Stimulated activated CD4-positive, alpha-beta T cell treated with anti-CD3 and anti-CD28 coated beads, Interleukin-4, amount 100 ng/mL, for 1 hour (primary cell): ENCODE measurements at regions not wholly inside any gene's neighbourhood (a gene's known extent, or its start where the extent isn't known, plus 50 kb on each side); places are given as distances from the start of the nearest gene placed in this dataset.
"Not testable (repeated sequence)": the region's sequence is repeated elsewhere in the genome, so short reads cannot be mapped to it uniquely, and the experiment has no call there.

Experiments
- DNase-seq: peaks from one replicate; pipeline ENCODE4 v3.0.0-alpha.2; 2020

DNA sequence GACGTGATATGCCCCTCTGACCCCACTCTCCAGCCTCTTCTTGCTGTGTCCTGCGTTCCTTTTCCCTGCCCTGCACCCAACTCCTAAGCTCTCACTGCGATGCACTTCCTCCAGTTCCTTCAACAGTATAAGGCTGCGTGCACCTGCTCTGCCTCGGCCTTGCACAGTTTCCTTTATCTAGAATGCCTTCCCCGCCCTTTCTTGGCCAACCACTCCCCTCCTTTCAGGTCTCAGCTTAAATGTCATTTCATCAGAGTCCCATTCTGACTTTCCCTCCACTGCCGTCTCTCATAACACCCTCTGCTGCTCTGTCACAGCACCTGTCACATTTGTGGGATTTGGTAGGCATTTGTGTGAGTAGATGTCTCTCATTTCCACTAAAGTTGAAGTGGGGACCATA lies 58.4 kb upstream of the NEIL3 start:
- no peak for DNase-seq

DNA sequence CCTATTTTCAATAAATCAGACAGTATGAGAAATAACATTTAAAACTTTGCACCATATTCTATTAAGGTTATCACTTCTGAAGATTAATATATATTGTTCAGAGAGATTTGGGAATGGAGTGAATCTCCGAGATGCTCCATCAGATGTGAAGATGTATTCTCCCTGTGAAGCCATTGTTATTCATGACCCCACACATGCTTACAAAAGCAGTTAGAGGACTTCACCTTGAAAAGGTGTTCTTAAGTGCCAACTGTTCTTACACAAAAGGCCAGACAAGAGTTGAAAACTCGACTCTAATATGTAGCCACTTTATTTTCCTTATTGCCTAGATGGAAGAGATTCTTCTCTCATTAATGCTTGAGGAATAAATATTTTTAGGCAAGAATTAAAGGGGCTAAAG lies 54.3 kb upstream of the NEIL3 start:
- DNase-seq: no peak

DNA sequence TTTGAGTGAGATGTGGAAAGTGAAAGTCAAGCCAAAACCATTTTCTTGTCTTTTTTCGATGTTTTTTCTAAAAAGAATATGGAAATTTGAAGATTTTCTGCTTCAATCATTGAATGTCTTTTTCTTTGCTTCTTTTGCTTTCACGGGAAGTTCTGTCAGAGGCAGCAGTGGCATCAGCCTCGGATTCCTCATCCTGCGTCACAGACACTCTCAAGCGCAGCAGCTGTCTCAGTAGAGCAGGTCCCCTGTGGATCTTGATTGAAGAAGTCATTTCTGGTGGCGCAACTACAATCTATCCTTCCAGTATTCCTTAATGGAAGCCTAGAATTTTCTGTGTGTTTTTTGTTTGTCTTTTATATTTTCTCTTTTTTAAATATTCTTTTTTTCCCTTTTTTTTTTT lies 52.7 kb upstream of the NEIL3 start:
- no peak for DNase-seq

DNA sequence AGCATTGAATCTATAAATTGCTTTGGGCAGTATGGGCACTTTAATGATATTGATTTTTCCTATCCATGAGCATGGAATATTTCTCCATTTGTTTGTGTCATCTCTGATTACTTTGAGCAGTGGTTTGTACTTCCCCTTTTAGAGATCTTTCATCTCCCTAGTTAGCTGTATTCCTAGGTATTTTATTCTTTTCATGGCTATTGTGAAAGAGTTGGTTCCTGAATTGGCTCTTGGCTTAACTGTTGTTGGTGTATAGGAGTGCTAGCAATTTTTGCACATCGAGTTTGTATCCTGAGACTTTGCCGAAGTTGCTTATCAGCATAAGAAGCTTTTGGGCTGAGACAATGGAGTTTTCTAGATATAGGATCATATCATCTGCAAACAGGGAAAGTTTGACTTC lies 50.2 kb upstream of the NEIL3 start:
- not testable (repeated sequence) for DNase-seq
